ENCODE measurements at regions not wholly inside any gene's neighbourhood (a gene's known extent, or its start where the extent isn't known, plus 50 kb on each side); places are given as distances from the start of the nearest gene placed in this dataset.

- H4K20me1 ChIP-seq (ENCODE audit: control insufficient read depth, insufficient read depth), result no peaks in the 10 kb centered on the region
- RAD21 ChIA-PET (ENCODE audit: unreplicated experiment), result no interaction called here
- POLR2A ChIA-PET, result no interaction called here
- TF ChIP-seq, protein P1, sequence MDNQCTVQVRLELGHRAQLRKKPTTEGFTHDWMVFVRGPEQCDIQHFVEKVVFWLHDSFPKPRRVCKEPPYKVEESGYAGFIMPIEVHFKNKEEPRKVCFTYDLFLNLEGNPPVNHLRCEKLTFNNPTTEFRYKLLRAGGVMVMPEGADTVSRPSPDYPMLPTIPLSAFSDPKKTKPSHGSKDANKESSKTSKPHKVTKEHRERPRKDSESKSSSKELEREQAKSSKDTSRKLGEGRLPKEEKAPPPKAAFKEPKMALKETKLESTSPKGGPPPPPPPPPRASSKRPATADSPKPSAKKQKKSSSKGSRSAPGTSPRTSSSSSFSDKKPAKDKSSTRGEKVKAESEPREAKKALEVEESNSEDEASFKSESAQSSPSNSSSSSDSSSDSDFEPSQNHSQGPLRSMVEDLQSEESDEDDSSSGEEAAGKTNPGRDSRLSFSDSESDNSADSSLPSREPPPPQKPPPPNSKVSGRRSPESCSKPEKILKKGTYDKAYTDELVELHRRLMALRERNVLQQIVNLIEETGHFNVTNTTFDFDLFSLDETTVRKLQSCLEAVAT (IDR thresholded peaks at IDR 0.05), result no peak
- no peak for TF ChIP-seq CEBPB (IDR thresholded peaks at IDR 0.05; ENCODE audit: borderline replicate concordance in 1 of 2, low read depth in 2 of 2, low read length in 2 of 2)
- no peak for TF ChIP-seq ASH2L (IDR thresholded peaks at IDR 0.05; ENCODE audit: borderline replicate concordance, low read depth)
- no peak for TF ChIP-seq MTA3 (IDR thresholded peaks at IDR 0.05; ENCODE audit: borderline replicate concordance, low read length)
- TF ChIP-seq, protein P2, sequence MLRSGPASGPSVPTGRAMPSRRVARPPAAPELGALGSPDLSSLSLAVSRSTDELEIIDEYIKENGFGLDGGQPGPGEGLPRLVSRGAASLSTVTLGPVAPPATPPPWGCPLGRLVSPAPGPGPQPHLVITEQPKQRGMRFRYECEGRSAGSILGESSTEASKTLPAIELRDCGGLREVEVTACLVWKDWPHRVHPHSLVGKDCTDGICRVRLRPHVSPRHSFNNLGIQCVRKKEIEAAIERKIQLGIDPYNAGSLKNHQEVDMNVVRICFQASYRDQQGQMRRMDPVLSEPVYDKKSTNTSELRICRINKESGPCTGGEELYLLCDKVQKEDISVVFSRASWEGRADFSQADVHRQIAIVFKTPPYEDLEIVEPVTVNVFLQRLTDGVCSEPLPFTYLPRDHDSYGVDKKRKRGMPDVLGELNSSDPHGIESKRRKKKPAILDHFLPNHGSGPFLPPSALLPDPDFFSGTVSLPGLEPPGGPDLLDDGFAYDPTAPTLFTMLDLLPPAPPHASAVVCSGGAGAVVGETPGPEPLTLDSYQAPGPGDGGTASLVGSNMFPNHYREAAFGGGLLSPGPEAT (IDR thresholded peaks at IDR 0.05; ENCODE audit: low read depth), result no peak
- TF ChIP-seq, protein P3, sequence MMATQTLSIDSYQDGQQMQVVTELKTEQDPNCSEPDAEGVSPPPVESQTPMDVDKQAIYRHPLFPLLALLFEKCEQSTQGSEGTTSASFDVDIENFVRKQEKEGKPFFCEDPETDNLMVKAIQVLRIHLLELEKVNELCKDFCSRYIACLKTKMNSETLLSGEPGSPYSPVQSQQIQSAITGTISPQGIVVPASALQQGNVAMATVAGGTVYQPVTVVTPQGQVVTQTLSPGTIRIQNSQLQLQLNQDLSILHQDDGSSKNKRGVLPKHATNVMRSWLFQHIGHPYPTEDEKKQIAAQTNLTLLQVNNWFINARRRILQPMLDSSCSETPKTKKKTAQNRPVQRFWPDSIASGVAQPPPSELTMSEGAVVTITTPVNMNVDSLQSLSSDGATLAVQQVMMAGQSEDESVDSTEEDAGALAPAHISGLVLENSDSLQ (IDR thresholded peaks at IDR 0.05), result no peak
- no peak for TF ChIP-seq LARP7 (IDR thresholded peaks at IDR 0.05)
- no peak for TF ChIP-seq CBX3 (IDR thresholded peaks at IDR 0.05; ENCODE audit: borderline replicate concordance, low read depth)
- CTCF ChIA-PET, result no interaction called here
- no peak overlapping the region for H2AFZ ChIP-seq (ENCODE audit: control insufficient read depth, low read depth, low read length)
- no peaks in the 10 kb centered on the region for H3K4me1 ChIP-seq (ENCODE audit: control insufficient read depth, insufficient read depth, low read length)
- FAIRE-seq, result no peak
- H3K36me3 ChIP-seq (ENCODE audit: control insufficient read depth in 2 of 2, insufficient read depth in 2 of 2, low read length in 1 of 2), result no peaks in the 10 kb centered on the region
- ATAC-seq, result no peak
- no peak overlapping the region for H3K27ac ChIP-seq (ENCODE audit: control insufficient read depth, insufficient read depth)
- H3K27me3 ChIP-seq (replicated peaks in 1 of 2; ENCODE audit: control insufficient read depth in 2 of 2, insufficient read depth in 2 of 2, low read length in 1 of 2), result peaks cover 5 to 7% of the 10 kb centered on the region in 2 experiments
- intact Hi-C loops (cut with micrococcal nuclease; ENCODE audit: unreplicated experiment), result no loop called here
- no peaks in the 10 kb centered on the region for H3K9me3 ChIP-seq (replicated peaks; ENCODE audit: control insufficient read depth, insufficient read depth, low read length)
- in situ Hi-C loops (cut with MboI), result no loop called here
- no TSS peak for BruUV-seq (replicated peaks)
- no peak overlapping the region for H3K4me2 ChIP-seq (ENCODE audit: control insufficient read depth, insufficient read depth)
- SMC1A ChIA-PET (ENCODE audit: uncharacterized antibody, unreplicated experiment), result no interaction called here
- no peaks in the 10 kb centered on the region for H3K79me2 ChIP-seq (ENCODE audit: control insufficient read depth, insufficient read depth, low read length)
- WGBS (ENCODE audit: insufficient coverage, insufficient replicate concordance, low lambda C conversion rate, missing lambda C conversion rate), result 45% methylated on average over 8 of the region's 8 CpGs
- no peak overlapping the region for H3K9ac ChIP-seq (ENCODE audit: control insufficient read depth, insufficient read depth, low read length)
- DNase-seq (ENCODE audit: low read depth, low spot score), result no peak
- no peak overlapping the region for H3K4me3 ChIP-seq
Observed at GRCh38 chr3:188051801-188052168, 102.2 kb upstream of the LPP start.
